Adrenal gland (tissue), 9 donors: ENCODE measurements at regions not wholly inside any gene's neighbourhood (a gene's known extent, or its start where the extent isn't known, plus 50 kb on each side); places are given as distances from the start of the nearest gene placed in this dataset.
A peak's percentile ranks its signal among the peaks of the same experiment; 100 is the strongest.

Experiments used
- DNase-seq, 7 donors: peaks; one replicate each; pipeline ENCODE4 v3.0.0-alpha.2; 2019 to 2020
- H3K27ac ChIP-seq, 5 donors: fragments of 200-600 bp; sonication (generic) in 4 of 5; 1 replicate in 3 of 5; 2 replicates in 2 of 5; pipeline versions ENCODE4 v1.5.1 to v1.8.0; 2016 to 2020; ENCODE audit warnings: mild to moderate bottlenecking in 1 of 5
- H3K27me3 ChIP-seq: fragments of 200-600 bp; 2 replicates; pipeline ENCODE4 v1.8.0; 2021
- H3K36me3 ChIP-seq, 2 donors: fragments of 200-600 bp; replicated peaks in 1 of 2; 1 replicate in 1 of 2; 2 replicates in 1 of 2; pipeline versions ENCODE4 v1.5.1 to v1.8.0; 2018 to 2022
- H3K4me1 ChIP-seq, 2 donors: fragments of 200-600 bp; replicated peaks in 1 of 2; 1 replicate in 1 of 2; 2 replicates in 1 of 2; pipeline versions ENCODE4 v1.5.1 to v1.8.0; 2018 to 2021
- H3K4me3 ChIP-seq, 4 donors: fragments of 200-600 bp; sonication (generic) in 3 of 4; one replicate each; pipeline ENCODE4 v1.5.1; 2016 to 2018
- H3K9me3 ChIP-seq, 3 donors: fragments of 200-600 bp; sonication (generic) in 1 of 3; replicated peaks in 1 of 3; 1 replicate in 2 of 3; 2 replicates in 1 of 3; pipeline versions ENCODE4 v1.5.1 to v1.8.0; 2016 to 2021
- CTCF ChIP-seq, 6 experiments: fragments of 450-650 bp in 4 of 6; fragments of 200-600 bp in 2 of 6; sonication (generic) in 1 of 6; IDR thresholded peaks; 1 replicate in 5 of 6; 2 replicates in 1 of 6; pipeline versions ENCODE4 v1.5.1 to v1.8.0; 2016 to 2021; ENCODE audit warnings: antibody characterized with exemption in 6 of 6, mild to moderate bottlenecking in 2 of 6, moderate library complexity in 1 of 6
- POLR2A ChIP-seq, 2 donors: fragments of 450-650 bp; IDR thresholded peaks; one replicate each; pipeline ENCODE4 v1.6.1; 2017; ENCODE audit warnings: antibody characterized with exemption in 2 of 2, mild to moderate bottlenecking in 2 of 2, moderate library complexity in 1 of 2
- WGBS, 4 donors: extraction: QIAGEN DNeasy Blood & Tissue Kit in 2 of 4; methylation state at CpG; one replicate each; pipeline versions ENCODE4 v1.1.5 to v1.1.7; 2013 to 2017; 5-methylcytosine and 5-hydroxymethylcytosine counted together
- intact Hi-C, 2 donors: fragments of 100-400 bp; cut with DNase I; formaldehyde crosslinking; loops; one replicate each; pipeline versions ENCODE4 v1.14.1 to v1.15.0; 2022 to 2023
- donor health status: healthy with polysubstance abuse.
- donor health status: Bipolar disorder and iron deficiency.
- donor health status: DM: yes; HTN: yes; CAD: no.
- donor health status: DM: no; HTN: no; CAD: no.
- donor health status: DM: no; HTN: no; CAD: no.

- WGBS, 4 donors, result 67 to 89% (median 84%) methylated on average over 5 of the region's 5 CpGs
- Histone ChIP-seq H3K36me3 (no peaks in the 10 kb centered on the region), H3K27ac (no peak overlapping the region), H3K4me3 (no peak overlapping the region), H3K4me1 (peaks cover 6 to 14% of the 10 kb centered on the region in 2 donors), H3K9me3 (no peaks in the 10 kb centered on the region), H3K27me3 (no peaks in the 10 kb centered on the region)
- no peak for TF ChIP-seq POLR2A (IDR thresholded peaks at IDR 0.05)
- TF ChIP-seq CTCF (IDR thresholded peaks at IDR 0.05), result no peak
- peak in 1 of 7 donors; percentile 7 for DNase-seq
- intact Hi-C loops, result no loop called here
Measured at GRCh38 chr2:128490321-128490720, 171.7 kb upstream of the HS6ST1 start.

- H3K27me3 ChIP-seq, result no peaks in the 10 kb centered on the region
- no peak overlapping the region for H3K4me3 ChIP-seq
- intact Hi-C loops, result no loop called here
- 93 to 96% (median 95%) methylated on average over 10 to 12 of the region's 12 CpGs for WGBS, 4 donors
- H3K36me3 ChIP-seq, result no peaks in the 10 kb centered on the region
- TF ChIP-seq POLR2A (IDR thresholded peaks at IDR 0.05) (no peak), CTCF (IDR thresholded peaks at IDR 0.05) (no peak)
- H3K9me3 ChIP-seq, result no peaks in the 10 kb centered on the region
- H3K4me1 ChIP-seq, result peaks cover 7 to 16% of the 10 kb centered on the region in 2 donors
- peak in 2 of 7 donors; percentile 4 to 8 for DNase-seq
- no peak overlapping the region for H3K27ac ChIP-seq
Measured at GRCh38 chr2:128490881-128491691, 172.4 kb upstream of the HS6ST1 start.

GRCh38 chr2:128491692-128492244 lies 173.1 kb upstream of the HS6ST1 start:
- Histone ChIP-seq H3K27me3 (no peaks in the 10 kb centered on the region), H3K4me3 (no peak overlapping the region), H3K27ac (no peak overlapping the region), H3K36me3 (no peaks in the 10 kb centered on the region), H3K4me1 (peaks cover 7 to 16% of the 10 kb centered on the region in 2 donors), H3K9me3 (no peaks in the 10 kb centered on the region)
- intact Hi-C loops, result no loop called here
- WGBS, 4 donors, result 93 to 97% (median 95%) methylated on average over 5 to 7 of the region's 7 CpGs
- TF ChIP-seq CTCF (IDR thresholded peaks at IDR 0.05) (no peak), POLR2A (IDR thresholded peaks at IDR 0.05) (no peak)
- peak in 1 of 7 donors; percentile 10 for DNase-seq

GRCh38 chr2:128492966-128493811 lies 174.5 kb upstream of the HS6ST1 start:
- Histone ChIP-seq H3K4me3 (no peak overlapping the region), H3K27ac (no peak overlapping the region), H3K36me3 (no peaks in the 10 kb centered on the region), H3K4me1 (peaks cover 7 to 16% of the 10 kb centered on the region in 2 donors), H3K27me3 (no peaks in the 10 kb centered on the region), H3K9me3 (no peaks in the 10 kb centered on the region)
- TF ChIP-seq POLR2A (IDR thresholded peaks at IDR 0.05) (no peak), CTCF (IDR thresholded peaks at IDR 0.05) (no peak)
- intact Hi-C loops, result no loop called here
- 69 to 97% (median 87%) methylated on average over 6 to 65 of the region's 65 CpGs for WGBS, 4 donors
- peak in 3 of 7 donors; percentile 23 to 39 (median 24) for DNase-seq
